ENCODE measurements at regions not wholly inside any gene's neighbourhood (a gene's known extent, or its start where the extent isn't known, plus 50 kb on each side); places are given as distances from the start of the nearest gene placed in this dataset.
"Not testable (repeated sequence)": the region's sequence is repeated elsewhere in the genome, so short reads cannot be mapped to it uniquely, and the experiment has no call there.

DNA sequence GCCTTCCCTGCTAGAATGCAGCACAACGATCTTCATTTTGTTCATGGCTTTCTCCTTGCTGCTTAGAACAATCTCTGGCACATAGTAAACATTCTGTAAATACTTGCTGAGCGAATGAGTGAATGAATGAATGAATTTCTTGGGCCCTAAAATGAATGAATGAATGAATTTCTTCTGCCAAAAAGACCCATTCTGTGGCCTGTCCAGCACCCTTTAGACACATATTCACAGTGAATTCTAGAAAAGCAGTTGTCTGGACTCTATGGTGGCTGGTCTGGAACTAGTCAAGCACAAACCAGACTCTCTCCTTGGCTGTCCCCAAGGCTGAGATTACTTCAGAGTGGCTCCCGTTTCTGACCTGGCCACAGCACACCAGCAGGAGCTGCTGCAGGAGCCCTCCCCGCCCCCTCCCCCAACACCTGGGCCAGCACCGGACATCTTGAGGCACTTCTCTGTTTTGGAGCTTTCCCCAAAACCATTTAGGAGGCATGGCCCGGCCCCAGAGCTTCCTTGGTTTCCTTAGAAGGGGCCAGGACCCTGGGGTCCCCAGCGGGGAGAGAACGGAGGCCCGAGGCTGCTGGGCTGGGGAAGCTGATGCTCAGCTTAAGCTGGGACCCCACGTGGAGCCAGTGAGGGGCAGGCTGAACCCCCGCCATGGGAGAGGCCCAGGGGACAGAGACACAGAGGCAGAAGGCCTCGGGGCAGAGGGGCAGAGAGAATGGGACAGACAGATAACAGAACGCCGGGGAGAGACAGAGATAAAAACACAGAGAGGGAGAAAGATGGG, 159.0 kb downstream of the ZFP36L2 start:
- TF ChIP-seq, protein P1, sequence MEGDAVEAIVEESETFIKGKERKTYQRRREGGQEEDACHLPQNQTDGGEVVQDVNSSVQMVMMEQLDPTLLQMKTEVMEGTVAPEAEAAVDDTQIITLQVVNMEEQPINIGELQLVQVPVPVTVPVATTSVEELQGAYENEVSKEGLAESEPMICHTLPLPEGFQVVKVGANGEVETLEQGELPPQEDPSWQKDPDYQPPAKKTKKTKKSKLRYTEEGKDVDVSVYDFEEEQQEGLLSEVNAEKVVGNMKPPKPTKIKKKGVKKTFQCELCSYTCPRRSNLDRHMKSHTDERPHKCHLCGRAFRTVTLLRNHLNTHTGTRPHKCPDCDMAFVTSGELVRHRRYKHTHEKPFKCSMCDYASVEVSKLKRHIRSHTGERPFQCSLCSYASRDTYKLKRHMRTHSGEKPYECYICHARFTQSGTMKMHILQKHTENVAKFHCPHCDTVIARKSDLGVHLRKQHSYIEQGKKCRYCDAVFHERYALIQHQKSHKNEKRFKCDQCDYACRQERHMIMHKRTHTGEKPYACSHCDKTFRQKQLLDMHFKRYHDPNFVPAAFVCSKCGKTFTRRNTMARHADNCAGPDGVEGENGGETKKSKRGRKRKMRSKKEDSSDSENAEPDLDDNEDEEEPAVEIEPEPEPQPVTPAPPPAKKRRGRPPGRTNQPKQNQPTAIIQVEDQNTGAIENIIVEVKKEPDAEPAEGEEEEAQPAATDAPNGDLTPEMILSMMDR (IDR thresholded peaks at IDR 0.05; ENCODE audit: extremely low read depth, missing control alignments) = no peak
- DNase-seq (ENCODE audit: low spot score) = no peak

DNA sequence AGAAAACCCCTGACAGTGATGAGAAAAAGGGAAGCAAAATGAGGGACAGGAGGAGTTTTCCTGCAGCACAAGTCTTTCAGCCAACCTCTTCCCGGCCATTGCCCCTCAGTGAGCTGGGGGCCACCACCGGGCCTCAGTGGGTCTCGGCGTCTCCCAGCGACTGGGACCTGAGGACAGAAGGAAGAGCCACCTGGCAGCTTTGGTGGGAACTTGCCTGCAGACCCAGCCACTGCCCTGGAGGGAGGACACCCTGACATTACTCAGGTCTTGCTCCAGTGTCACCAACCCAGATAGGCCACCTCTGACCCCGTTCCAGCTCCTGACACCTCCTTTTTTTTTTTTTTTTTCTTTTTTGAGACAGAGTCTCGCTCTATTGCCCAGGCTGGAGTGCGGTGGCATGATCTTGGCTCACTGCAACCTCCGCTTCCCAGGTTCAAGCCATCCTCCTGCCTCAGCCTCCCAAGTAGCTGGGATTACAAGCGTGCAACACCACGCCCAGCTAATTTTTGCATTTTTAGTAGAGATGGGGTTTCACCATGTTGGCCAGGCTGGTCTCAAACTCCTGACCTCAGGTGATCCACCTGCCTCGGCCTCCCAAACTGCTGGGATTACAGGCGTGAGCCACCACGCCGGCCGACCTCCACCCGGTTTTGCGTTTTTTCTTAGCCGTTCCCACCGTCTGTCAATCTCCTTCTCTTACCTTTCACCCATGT, 159.7 kb downstream of the ZFP36L2 start:
- not testable (repeated sequence) for DNase-seq (ENCODE audit: low spot score)

DNA sequence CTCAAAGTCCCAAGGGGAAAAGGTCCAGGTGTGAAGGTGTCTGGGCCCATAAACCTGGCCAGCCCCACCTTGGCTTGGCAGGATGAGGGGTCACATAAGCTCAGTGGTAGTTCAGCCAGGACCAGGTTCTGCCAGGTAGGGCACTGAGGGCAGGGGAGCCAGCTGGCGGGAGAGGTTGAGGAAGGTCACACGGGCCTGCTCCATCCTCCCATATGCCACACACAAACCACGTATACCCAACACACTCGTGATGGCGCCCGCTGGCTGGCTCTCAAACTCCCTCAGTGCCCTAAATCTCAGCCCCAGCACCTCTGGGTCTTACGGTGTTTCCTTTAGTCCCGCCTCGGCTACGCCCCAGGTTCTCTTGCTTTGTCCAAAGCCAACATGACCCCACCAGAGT, 160.5 kb downstream of the ZFP36L2 start:
- TF ChIP-seq, protein P1 (IDR thresholded peaks at IDR 0.05; ENCODE audit: extremely low read depth, missing control alignments) = no peak
- no peak for DNase-seq (ENCODE audit: low spot score)

DNA sequence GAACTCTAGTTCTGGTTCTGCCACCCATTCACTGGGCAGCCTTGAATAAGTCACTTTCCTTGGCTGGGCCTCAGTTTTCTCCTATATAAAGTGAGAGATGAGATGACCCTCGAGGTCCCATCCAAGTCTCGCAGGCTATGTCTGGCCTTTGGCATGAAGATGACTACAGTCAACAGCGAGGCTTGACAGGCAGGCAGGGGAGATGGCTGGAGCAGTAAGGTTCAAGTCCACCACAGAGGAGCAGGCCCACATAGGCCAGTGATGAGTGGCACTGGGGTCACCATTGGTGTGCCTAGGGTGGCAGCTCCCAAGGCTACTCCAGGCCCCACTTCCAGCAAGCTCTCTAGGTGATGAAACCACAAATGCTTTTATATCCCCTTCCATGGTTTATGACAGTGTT, 161.4 kb downstream of the ZFP36L2 start:
- DNase-seq (ENCODE audit: low spot score) = no peak
- TF ChIP-seq, protein P1 (IDR thresholded peaks at IDR 0.05; ENCODE audit: extremely low read depth, missing control alignments) = no peak

DNA sequence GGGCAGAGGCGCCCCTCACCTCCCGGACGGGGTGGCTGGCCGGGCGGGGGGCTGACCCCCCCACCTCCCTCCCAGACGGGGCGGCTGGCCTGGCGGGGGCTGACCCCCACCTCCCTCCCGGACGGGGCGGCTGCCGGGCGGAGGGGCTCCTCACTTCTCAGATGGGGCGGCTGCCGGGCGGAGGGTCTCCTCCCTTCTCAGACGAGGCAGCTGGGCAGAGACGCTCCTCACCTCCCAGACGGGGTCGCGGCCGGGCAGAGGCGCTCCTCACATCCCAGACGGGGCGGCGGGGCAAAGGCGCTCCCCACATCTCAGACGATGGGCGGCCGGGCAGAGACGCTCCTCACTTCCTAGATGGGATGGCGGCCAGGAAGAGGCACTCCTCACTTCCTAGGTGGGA, 163.3 kb downstream of the ZFP36L2 start:
- not testable (repeated sequence) for DNase-seq (ENCODE audit: low spot score)

DNA sequence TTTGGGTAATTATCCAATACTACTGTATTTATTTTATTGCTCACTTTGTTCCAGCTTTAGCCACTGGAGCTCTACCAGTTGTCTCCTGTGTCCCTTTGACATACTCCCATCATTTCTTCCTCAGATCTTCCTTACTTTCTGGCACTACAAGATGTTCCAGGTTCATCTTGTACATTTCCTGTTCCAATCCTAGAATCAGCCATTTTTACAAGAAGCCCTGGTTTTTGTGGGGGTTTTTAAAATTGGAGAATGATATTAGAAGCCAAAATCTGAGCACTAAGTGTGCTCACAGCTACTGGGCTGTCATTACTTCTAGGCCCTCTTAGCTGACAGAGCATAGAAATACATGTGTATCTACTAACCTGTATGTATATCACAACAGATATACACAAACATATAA, 164.3 kb downstream of the ZFP36L2 start:
- TF ChIP-seq, protein P1 (IDR thresholded peaks at IDR 0.05; ENCODE audit: extremely low read depth, missing control alignments) = no peak
- no peak for DNase-seq (ENCODE audit: low spot score)

DNA sequence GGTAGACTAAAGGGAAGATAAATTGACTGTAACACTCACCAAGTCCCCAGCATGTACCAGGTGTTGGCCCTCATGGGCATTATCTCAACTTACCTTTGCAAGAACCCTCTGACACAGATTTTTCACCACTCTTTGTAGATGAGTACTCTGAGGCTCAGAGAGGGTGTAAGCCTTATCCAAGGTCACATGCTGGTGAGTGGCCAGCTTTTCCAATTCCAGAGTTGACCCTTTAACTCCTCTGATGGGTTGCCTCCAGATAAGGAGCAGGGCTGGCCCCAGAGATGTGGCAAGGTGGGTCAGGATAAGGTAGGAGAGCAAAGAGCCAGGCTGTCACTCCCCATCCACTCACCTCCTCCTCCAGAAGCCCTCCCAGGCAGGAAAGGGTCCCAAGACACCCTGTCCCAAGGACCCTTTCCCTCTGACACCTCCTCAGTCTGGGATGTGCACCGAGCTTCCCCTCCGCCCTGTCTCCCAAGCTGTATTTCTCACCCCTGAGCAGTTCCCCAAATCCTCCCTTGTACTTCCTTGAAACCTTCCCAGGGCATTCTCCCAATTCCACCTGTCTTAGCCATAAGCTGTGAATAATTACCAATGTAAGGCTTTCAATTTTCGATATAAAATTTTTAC, 165.9 kb downstream of the ZFP36L2 start:
- TF ChIP-seq, protein P1 (IDR thresholded peaks at IDR 0.05; ENCODE audit: extremely low read depth, missing control alignments) = no peak
- no peak for DNase-seq (ENCODE audit: low spot score)

DNA sequence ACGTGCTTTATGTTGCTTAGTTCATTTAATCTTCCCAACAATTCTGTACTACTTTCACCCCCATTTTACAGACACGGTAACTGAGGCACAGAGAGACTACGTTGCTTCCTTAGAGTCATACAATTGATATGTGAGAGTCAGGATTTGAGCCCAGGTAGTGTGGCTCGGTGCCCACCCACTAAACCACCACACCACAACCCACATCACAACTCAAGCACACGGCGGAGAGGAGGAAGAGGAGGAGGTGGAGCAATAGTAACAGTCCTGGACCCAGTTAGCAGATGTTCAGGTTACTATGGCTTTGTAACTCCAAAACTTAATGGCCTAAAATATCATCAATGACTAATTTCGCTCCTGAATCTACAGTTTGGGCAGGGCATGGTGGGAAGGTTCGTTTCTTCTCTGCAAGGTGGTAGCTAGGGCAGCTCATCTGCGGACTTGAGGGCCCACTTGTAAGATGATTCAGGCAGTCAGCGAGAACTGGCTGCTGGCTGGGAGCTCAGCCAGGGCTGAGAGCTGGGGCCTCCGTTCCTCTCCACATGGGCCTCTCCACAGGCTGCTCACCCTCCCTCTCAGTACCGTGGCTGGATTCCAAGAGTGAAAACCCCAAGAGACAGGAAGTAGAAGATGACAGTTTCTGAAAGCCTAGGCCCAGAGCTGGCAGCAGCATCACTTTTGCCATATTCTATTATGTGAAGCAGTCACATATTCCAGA, 167.1 kb downstream of the ZFP36L2 start:
- TF ChIP-seq, protein P1 (IDR thresholded peaks at IDR 0.05; ENCODE audit: extremely low read depth, missing control alignments) = no peak
- DNase-seq (ENCODE audit: low spot score) = peak; percentile 54

Measured in GM20000 (cell line).